ENCODE measurements at regions not wholly inside any gene's neighbourhood (a gene's known extent, or its start where the extent isn't known, plus 50 kb on each side); places are given as distances from the start of the nearest gene placed in this dataset.
"Not testable (repeated sequence)": the region's sequence is repeated elsewhere in the genome, so short reads cannot be mapped to it uniquely, and the experiment has no call there.

- ATAC-seq (replicated peaks in 6 of 8): no peak
- WGBS, 10 experiments: 88 to 100% (median 100%) methylated on average over 1 of the region's 1 CpG; no CpG with 5 or more reads in 2 of the 10 experiments
- in situ Hi-C loops (cut with MboI; ENCODE audit: low pct_unique_long_range_greater_than_20kb in 2 of 9, low sequenced_read_pairs in 9 of 9, unreplicated experiment in 9 of 9): loop anchor here in 6 of 9 experiments (25.0 kb wide), 2 partner anchors 458 to 483 kb away; no protein-coding TSS in a partner anchor
- Histone ChIP-seq H3K27ac (no peak overlapping the region), H3K4me1 (replicated peaks in 1 of 2) (no peaks in the 10 kb centered on the region), H3K4me3 (no peak overlapping the region)
Measured at GRCh38 chr14:30020687-30021086, 93.0 kb upstream of the PRKD1 start.

GRCh38 chr14:30023350-30023749, 95.7 kb upstream of the PRKD1 start:
- not testable (repeated sequence) for H3K4me3 ChIP-seq; H3K27ac ChIP-seq; H3K4me1 ChIP-seq (replicated peaks in 1 of 2); ATAC-seq (replicated peaks in 6 of 8)
- in situ Hi-C loops (cut with MboI; ENCODE audit: low pct_unique_long_range_greater_than_20kb in 2 of 9, low sequenced_read_pairs in 9 of 9, unreplicated experiment in 9 of 9): loop anchor here in 6 of 9 experiments (25.0 kb wide), 2 partner anchors 461 to 486 kb away; no protein-coding TSS in a partner anchor
- WGBS, 10 experiments: 7 to 100% (median 83%) methylated on average over 1 to 3 of the region's 5 CpGs; no CpG with 5 or more reads in 3 of the 10 experiments

- H3K27ac ChIP-seq: no peak overlapping the region
- peaks cover 0 to 5% of the 10 kb centered on the region in 2 donors for H3K4me1 ChIP-seq (replicated peaks in 1 of 2)
- no peak overlapping the region for H3K4me3 ChIP-seq
- ATAC-seq (replicated peaks in 6 of 8): peak in 5 of 8 experiments; percentile 67 to 82 (median 71)
- in situ Hi-C loops (cut with MboI; ENCODE audit: low pct_unique_long_range_greater_than_20kb in 2 of 9, low sequenced_read_pairs in 9 of 9, unreplicated experiment in 9 of 9): no loop called here
- 0 to 56% (median 0%) methylated on average over 1 of the region's 1 CpG; no CpG with 5 or more reads in 5 of the 10 experiments for WGBS, 10 experiments
Measured at GRCh38 chr14:30034152-30034551, 106.5 kb upstream of the PRKD1 start.

GRCh38 chr14:30035361-30035760, 107.7 kb upstream of the PRKD1 start:
- Histone ChIP-seq H3K27ac (no peak overlapping the region), H3K4me3 (no peak overlapping the region), H3K4me1 (replicated peaks in 1 of 2) (peaks cover 0 to 5% of the 10 kb centered on the region in 2 donors)
- ATAC-seq (replicated peaks in 6 of 8): no peak
- in situ Hi-C loops (cut with MboI; ENCODE audit: low pct_unique_long_range_greater_than_20kb in 2 of 9, low sequenced_read_pairs in 9 of 9, unreplicated experiment in 9 of 9): no loop called here
- WGBS, 10 experiments: 57 to 100% (median 86%) methylated on average over 1 of the region's 1 CpG; no CpG with 5 or more reads in 1 of the 10 experiments

GRCh38 chr14:30045720-30046119, 118.1 kb upstream of the PRKD1 start:
- Histone ChIP-seq H3K4me1 (replicated peaks in 1 of 2) (no peaks in the 10 kb centered on the region), H3K4me3 (no peak overlapping the region), H3K27ac (no peak overlapping the region)
- WGBS, 10 experiments: 42 to 83% (median 71%) methylated on average over 1 to 5 of the region's 5 CpGs; no CpG with 5 or more reads in 1 of the 10 experiments
- ATAC-seq (replicated peaks in 6 of 8): no peak
- in situ Hi-C loops (cut with MboI; ENCODE audit: low pct_unique_long_range_greater_than_20kb in 2 of 9, low sequenced_read_pairs in 9 of 9, unreplicated experiment in 9 of 9): no loop called here

GRCh38 chr14:30053103-30053502, 125.5 kb upstream of the PRKD1 start:
- ATAC-seq (replicated peaks in 6 of 8): no peak
- Histone ChIP-seq H3K4me1 (replicated peaks in 1 of 2) (no peaks in the 10 kb centered on the region), H3K27ac (no peak overlapping the region), H3K4me3 (no peak overlapping the region)
- 40 to 92% (median 86%) methylated on average over 1 to 2 of the region's 2 CpGs; no CpG with 5 or more reads in 5 of the 10 experiments for WGBS, 10 experiments
- in situ Hi-C loops (cut with MboI; ENCODE audit: low pct_unique_long_range_greater_than_20kb in 2 of 9, low sequenced_read_pairs in 9 of 9, unreplicated experiment in 9 of 9): no loop called here

GRCh38 chr14:30054201-30054600, 126.6 kb upstream of the PRKD1 start:
- Histone ChIP-seq H3K4me1 (replicated peaks in 1 of 2) (no peaks in the 10 kb centered on the region), H3K27ac (no peak overlapping the region), H3K4me3 (no peak overlapping the region)
- in situ Hi-C loops (cut with MboI; ENCODE audit: low pct_unique_long_range_greater_than_20kb in 2 of 9, low sequenced_read_pairs in 9 of 9, unreplicated experiment in 9 of 9): no loop called here
- no peak for ATAC-seq (replicated peaks in 6 of 8)

GRCh38 chr14:30058401-30058800, 130.8 kb upstream of the PRKD1 start:
- no peak overlapping the region for H3K27ac ChIP-seq
- no peak overlapping the region for H3K4me3 ChIP-seq
- no peaks in the 10 kb centered on the region for H3K4me1 ChIP-seq (replicated peaks in 1 of 2)
- in situ Hi-C loops (cut with MboI; ENCODE audit: low pct_unique_long_range_greater_than_20kb in 2 of 9, low sequenced_read_pairs in 9 of 9, unreplicated experiment in 9 of 9): no loop called here
- ATAC-seq (replicated peaks in 6 of 8): no peak
- 73 to 100% (median 85%) methylated on average over 1 of the region's 1 CpG; no CpG with 5 or more reads in 2 of the 10 experiments for WGBS, 10 experiments

GRCh38 chr14:30063746-30064145, 136.1 kb upstream of the PRKD1 start:
- in situ Hi-C loops (cut with MboI; ENCODE audit: low pct_unique_long_range_greater_than_20kb in 2 of 9, low sequenced_read_pairs in 9 of 9, unreplicated experiment in 9 of 9): no loop called here
- H3K4me1 ChIP-seq (replicated peaks in 1 of 2): no peaks in the 10 kb centered on the region
- H3K4me3 ChIP-seq: no peak overlapping the region
- H3K27ac ChIP-seq: no peak overlapping the region
- WGBS, 10 experiments: 33 to 86% (median 40%) methylated on average over 1 to 2 of the region's 2 CpGs; no CpG with 5 or more reads in 3 of the 10 experiments
- ATAC-seq (replicated peaks in 6 of 8): no peak

GRCh38 chr14:30064454-30064853, 136.8 kb upstream of the PRKD1 start:
- H3K4me1 ChIP-seq (replicated peaks in 1 of 2): no peaks in the 10 kb centered on the region
- in situ Hi-C loops (cut with MboI; ENCODE audit: low pct_unique_long_range_greater_than_20kb in 2 of 9, low sequenced_read_pairs in 9 of 9, unreplicated experiment in 9 of 9): no loop called here
- H3K4me3 ChIP-seq: no peak overlapping the region
- H3K27ac ChIP-seq: no peak overlapping the region
- no peak for ATAC-seq (replicated peaks in 6 of 8)

- WGBS, 10 experiments: 0 to 71% (median 41%) methylated on average over 1 of the region's 1 CpG
- ATAC-seq (replicated peaks in 6 of 8): no peak
- Histone ChIP-seq H3K4me3 (no peak overlapping the region), H3K4me1 (replicated peaks in 1 of 2) (no peaks in the 10 kb centered on the region), H3K27ac (no peak overlapping the region)
- in situ Hi-C loops (cut with MboI; ENCODE audit: low pct_unique_long_range_greater_than_20kb in 2 of 9, low sequenced_read_pairs in 9 of 9, unreplicated experiment in 9 of 9): no loop called here
Measured at GRCh38 chr14:30069536-30069935, 141.9 kb upstream of the PRKD1 start.

- H3K4me3 ChIP-seq; in situ Hi-C loops (cut with MboI; ENCODE audit: low pct_unique_long_range_greater_than_20kb in 2 of 9, low sequenced_read_pairs in 9 of 9, unreplicated experiment in 9 of 9); H3K4me1 ChIP-seq (replicated peaks in 1 of 2); H3K27ac ChIP-seq; ATAC-seq (replicated peaks in 6 of 8): not testable (repeated sequence)
- WGBS, 10 experiments: 0 to 100% (median 55%) methylated on average over 1 to 2 of the region's 2 CpGs; no CpG with 5 or more reads in 2 of the 10 experiments
Measured at GRCh38 chr14:30072454-30072853, 144.8 kb upstream of the PRKD1 start.

GRCh38 chr14:30077946-30078345, 150.3 kb upstream of the PRKD1 start:
- in situ Hi-C loops (cut with MboI; ENCODE audit: low pct_unique_long_range_greater_than_20kb in 2 of 9, low sequenced_read_pairs in 9 of 9, unreplicated experiment in 9 of 9): no loop called here
- no peak overlapping the region for H3K27ac ChIP-seq
- no peak for ATAC-seq (replicated peaks in 6 of 8)
- 0 to 77% (median 44%) methylated on average over 1 to 2 of the region's 2 CpGs for WGBS, 10 experiments
- no peaks in the 10 kb centered on the region for H3K4me1 ChIP-seq (replicated peaks in 1 of 2)
- no peak overlapping the region for H3K4me3 ChIP-seq

- Histone ChIP-seq H3K4me3 (no peak overlapping the region), H3K4me1 (replicated peaks in 1 of 2) (no peaks in the 10 kb centered on the region), H3K27ac (no peak overlapping the region)
- in situ Hi-C loops (cut with MboI; ENCODE audit: low pct_unique_long_range_greater_than_20kb in 2 of 9, low sequenced_read_pairs in 9 of 9, unreplicated experiment in 9 of 9): no loop called here
- 0 to 94% (median 80%) methylated on average over 2 to 8 of the region's 8 CpGs; no CpG with 5 or more reads in 1 of the 10 experiments for WGBS, 10 experiments
- no peak for ATAC-seq (replicated peaks in 6 of 8)
Measured at GRCh38 chr14:30078811-30079402, 151.3 kb upstream of the PRKD1 start.

Measured in motor neuron (in vitro differentiated cells).